Fibroblast of skin of scalp (primary cell): ENCODE measurements at regions not wholly inside any gene's neighbourhood (a gene's known extent, or its start where the extent isn't known, plus 50 kb on each side); places are given as distances from the start of the nearest gene placed in this dataset.

Experiments
- DNase-seq: peaks from one replicate; pipeline ENCODE4 v3.0.0-alpha.2; 2013

DNA sequence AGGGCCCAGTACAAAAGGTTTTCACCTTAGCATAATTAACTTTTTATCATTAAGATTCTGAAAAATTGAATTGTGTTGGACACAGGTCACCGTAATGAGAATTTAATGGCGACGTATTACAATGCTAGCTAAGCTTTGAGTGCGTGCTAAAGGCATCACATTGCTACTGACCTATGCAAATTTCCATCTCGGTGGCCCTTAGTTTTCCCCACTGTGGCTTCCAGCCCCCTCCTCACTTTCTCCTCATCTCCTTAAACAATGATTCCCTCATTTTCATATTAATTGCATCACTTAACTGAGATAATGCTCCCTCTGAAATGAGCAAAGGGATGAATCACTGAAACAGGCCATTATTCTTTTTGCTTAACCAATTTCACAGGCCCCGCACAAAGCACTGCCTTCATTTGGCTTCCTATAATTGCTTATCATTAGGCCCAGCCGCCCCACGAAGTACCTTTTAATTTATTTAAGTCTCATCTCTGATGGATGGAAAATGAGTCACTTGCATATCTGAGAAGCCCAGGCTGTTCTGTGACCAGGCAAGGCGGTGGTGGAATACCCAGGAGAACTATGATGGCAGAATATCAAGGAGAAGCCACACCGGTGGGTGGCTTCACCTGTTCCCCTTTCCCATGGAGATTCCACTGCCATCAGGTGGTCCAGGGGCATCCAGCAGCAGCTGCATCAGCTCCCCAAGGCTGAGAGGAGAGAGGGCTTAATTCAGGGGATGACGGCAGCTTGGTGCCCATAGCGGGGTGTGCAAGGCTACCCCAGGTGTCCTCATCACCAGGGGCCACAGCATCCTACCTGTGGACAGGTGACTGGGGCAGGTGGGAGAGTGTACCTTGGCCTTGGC lies 223.8 kb upstream of the BOD1L1 start:
- DNase-seq: no peak

DNA sequence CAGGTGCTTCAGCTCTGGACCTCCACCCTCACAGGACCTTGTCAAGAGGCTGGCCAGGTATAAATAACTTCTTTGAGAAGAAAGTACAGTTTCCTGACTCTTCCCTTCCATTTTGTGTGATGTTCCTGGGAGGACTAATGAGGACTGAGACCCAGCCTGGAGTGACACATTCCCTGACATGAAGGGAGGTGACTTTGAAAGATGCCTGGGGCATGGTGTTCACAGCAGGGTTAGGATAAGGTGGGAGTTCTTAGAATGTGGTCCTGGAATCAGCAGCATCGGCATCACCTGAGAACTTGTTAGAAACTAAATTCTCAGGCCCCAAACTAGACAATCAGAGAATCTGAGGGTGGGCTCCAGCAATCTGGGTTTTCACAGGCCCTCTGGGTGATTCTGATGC lies 224.9 kb upstream of the BOD1L1 start:
- DNase-seq: no peak

DNA sequence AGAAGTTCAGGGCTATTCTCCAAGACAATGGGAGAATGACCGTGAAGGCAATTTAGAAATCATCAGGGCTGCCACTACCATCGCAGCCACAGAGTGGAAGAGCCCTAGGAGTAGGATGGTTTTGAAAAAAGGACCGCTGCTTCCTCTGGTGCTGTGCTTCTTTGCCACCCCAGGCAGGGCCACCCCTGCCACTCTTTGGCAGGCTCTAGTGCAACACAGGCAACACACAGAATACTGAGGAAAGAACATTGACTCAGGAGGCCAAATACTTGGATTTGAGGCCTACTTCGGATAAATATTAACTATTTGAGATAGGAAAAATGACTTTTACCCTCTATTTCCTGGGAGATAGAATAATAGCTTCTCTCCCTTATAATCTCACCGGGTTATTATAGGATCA lies 228.9 kb upstream of the BOD1L1 start:
- no peak for DNase-seq

DNA sequence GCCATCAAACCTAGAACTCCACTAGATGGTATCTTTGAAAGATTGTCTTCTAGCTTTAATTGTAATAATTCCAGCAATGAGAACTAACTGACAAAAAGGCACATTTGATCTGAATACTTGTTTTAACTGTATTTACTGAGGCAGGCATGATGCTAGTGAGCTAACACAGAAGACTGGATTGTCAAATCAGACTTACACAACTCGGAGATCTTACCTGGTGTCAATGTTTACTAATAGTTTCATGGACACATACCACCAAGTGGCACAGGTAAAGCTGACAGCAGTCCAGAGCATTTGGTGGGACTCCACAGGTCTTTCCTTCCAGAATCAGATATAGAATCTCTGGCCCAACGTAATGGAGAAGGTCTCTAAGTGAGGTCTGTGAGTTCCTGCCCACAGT lies 229.9 kb upstream of the BOD1L1 start:
- DNase-seq: no peak

DNA sequence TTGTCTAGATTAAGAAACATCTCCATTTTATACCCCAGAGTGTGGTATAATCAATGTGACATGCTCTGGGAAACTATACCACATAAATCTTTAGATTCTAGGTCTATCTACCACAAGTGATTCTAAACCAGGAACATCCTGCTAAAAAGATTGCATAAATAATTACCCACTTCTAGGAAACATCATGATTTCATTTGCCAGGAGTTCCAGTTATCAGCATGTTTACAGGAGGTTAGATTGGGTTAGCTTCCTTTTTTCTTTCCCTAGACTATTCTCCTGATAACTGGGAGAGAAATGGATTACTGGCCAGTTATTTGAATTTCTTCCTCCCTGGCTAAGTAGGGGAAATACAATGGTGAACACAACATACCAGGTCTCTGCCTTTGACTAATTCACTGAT lies 230.3 kb upstream of the BOD1L1 start:
- no peak for DNase-seq

DNA sequence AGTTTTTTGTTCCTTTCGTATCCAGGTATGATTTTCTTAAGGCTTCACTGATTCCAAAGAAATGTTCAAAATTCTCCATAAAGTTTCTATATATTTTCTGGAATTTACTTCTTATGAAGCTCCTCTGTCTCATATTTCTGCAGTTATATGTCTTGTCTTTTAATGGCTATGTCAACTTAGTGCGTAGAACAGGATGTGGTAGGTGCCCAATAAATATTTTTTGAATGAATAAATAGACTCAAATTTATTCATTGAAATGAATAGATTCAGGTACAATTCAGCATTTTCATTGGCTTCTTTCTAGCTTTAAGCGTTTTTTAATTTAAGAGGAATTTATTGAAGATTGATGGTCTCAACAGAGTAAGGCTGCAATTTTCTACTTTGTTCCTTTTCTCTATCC lies 231.9 kb upstream of the BOD1L1 start:
- no peak for DNase-seq

DNA sequence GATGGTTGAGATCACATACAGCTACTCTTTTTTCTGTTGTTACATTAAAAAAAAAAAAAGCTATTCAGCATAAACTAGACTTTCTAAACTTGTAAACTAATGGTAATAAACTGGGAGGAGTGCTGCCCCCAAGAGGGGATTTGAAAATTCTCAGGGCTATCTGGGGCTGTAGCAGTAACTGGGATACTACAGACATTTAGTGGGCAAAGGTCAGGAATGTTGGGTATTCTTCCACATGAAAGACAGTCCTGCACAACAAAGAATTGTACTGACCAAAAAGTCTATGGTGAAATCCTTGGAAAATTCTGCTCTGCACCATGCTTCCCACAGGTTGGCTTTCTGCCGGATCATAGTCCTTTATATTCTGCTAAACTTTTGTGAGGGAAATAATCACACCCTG lies 232.6 kb upstream of the BOD1L1 start:
- no peak for DNase-seq

DNA sequence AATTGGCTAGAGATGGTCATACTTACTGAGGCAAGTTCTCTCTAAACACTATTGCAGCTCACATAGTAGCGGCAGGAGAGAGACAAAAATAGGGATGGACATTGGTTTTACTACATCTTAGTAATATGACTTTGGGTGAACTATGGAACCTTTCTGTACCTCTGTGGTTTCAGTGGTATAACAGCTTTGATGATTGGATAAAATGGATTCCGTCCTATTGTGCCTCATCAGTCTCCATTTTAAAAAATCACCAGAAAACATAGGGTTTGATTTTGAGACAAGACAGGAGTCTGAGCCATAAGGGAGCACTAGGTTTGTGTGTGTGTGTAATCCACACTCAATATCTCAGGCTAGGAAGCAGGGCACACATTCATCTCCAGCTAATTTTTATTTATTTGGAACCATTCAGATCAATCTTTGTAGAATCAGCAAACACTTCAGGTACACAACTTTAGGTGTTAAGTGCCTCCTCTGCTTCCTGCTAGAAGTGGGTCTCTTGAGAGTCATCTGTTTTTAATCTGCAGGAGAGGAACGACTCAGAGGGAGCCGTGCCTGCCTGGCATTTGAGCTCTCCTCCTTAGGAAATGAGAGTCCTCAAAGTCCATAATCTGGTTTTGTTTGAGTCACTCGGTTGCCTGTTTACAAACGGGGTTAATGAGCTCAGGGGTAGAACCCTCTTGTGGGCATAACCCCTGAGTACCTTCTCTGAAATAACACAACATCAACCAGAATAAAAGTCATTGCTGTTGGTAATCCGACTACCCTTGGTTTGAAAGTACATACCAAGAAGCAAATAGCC lies 238.5 kb upstream of the BOD1L1 start:
- peak; percentile 28 for DNase-seq

DNA sequence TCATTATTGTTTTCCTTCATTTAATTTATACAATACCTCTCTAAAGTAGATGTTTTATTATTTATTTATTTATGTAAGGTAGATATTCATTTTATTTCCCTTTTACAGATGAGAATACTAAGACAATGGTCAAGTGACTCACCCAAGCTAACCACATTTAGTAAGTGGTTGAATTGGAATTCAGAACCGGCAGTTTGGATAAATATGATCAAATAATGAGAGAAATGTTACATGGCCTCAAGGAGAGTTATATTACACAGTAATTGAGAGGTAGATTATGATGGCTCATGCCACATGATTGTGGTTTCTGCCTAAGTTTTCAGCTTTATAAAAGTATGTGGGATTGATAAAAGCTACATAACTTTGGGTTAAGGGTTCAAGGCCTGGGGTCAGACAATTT lies 239.4 kb upstream of the BOD1L1 start:
- peak; percentile 43 for DNase-seq

DNA sequence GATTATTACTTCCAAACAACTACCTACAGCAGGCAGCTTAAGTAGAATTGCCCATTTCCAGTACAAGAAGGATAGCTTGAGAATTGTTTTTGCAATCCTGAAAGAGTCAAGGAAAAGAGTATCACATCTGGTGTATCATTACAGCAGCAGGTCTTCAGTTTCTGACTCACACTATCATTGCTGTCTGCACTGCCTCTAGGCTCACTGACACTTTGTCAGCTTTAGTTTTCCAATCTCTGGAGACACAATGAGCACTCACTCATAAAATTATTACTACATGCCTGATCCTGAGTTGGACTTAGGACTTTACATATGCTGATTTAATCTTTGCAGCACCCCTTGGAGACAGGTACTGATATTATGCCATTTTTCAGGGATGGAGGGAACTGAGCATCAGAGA lies 244.6 kb upstream of the BOD1L1 start:
- no peak for DNase-seq

DNA sequence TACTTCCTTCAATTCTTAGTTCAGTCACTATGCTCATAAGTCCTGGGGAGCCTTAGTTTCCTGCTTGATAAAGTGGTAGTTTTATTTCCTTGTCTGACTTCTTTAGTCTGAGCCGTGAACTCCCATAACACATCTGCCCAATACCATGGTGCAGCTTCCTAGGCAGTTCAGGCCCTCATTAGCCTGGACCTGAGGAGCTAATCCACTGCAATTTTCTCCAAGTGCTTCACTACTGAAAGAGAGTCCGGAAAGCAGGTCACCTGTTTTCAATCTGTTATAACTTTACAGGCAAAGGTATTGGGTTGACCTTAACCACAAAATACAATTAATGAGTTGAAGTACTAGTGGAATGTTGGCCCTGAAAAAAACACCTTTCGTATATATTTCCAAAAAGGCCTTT lies 245.4 kb upstream of the BOD1L1 start:
- no peak for DNase-seq

DNA sequence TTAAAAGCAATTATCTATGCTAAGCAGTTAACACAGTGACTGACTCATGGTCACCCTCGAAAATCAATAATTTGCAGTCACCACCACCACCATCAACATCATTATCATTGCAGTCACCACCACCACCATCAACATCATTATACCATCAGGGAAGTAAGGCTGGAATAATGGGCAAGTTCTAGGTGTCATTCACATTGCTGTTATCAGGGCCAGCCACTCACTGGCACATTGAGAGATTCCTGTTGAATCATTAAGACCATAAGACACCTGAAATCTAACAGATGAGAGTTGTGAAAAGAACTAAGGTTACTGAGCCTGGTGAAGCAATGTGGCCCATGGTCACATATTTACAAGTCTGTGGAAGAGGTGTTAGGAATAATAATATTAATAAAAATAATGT lies 247.7 kb upstream of the BOD1L1 start:
- DNase-seq: no peak

DNA sequence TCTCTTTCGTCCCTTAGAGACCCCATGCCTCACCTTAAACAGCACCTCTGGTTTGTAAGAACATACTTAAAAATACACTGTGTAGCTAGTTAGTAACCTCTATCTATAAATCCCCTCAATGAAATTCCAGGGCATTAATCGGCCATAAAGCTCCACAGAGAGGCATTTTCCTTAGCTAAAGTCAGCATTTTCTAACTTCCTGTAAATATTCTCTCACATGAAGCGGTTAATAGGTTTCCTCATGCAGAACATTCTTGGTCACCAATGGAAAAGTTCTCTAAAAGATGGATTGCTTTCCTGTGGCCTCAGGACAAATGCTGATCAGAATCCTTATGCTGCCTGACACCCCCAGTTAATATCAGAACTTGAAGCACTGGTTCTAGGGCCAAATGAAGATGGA lies 248.6 kb upstream of the BOD1L1 start:
- DNase-seq: no peak

DNA sequence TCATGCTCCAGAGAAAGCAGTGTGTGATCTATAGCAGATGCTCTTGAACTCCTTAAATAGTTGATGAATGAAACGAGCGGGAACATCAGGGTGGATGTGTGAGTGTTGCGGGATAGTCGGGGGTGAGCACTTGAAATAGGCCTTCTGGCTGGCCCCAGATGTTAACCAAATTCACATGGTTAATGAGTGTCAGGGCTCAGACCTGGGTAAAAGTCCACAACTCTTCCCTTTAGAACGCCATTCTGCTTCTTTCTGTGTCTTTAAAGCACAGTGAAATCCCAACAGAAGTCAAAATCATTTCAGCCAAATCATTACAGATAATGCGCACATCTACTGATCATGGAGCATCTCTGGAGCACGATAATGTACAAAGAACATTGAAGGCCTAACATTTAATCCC lies 249.4 kb upstream of the BOD1L1 start:
- no peak for DNase-seq

DNA sequence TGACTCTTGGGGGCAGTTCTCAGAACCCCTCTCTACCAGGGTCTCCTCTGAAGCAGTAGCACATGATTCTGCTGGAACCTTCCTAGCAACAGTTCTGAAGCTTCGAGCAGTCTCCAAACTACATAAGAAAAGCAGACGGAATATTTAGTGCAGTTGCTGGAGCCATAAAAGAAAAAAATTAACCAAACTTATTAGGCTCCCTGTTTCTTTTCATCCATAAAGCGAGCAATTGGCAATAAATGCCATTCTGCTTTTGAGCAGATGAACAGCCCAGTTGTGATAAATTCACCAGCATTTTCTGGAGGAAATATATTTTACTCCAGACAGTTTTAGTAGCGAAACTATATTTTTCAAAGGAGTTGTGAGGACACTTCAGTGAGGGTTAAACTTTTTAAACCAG lies 250.1 kb upstream of the BOD1L1 start:
- no peak for DNase-seq

DNA sequence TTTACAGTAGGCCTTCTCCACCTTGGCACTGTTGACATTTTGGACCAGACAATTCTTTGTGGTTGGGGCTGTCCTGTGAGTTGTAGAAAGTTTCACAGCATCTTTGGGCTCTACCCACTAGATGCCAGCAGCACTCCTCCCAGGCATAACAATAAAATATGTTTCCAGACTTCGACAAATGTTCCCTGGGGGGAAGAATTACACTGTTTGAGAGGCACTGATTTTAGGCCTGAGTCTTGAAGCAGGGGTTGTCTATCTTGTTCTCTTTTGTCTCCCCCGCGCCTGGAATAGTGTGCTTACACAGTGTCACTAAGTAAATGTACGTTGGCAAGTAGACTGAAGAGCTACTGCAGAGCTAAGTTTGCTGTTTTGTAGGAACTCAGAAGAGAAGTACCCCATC lies 254.4 kb upstream of the BOD1L1 start:
- DNase-seq: peak; percentile 74

DNA sequence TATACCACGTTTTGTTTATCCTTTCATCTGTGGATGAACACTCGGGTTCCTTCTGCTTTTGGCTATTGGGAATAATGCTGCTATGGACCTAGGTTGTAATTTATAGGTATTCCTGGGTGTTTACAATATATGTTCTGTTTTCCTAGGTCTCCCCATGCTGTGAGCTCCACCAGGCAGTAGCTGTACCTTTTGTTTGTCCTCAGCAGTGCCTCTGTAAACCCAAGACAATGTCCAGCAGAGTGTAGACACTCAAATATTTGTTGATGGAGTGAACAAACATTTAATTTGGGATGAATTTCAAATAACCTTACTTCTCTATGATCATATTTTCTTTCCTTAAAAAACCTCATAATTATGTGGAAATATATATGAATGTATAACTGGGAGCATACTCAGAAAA lies 259.5 kb upstream of the BOD1L1 start:
- no peak for DNase-seq

DNA sequence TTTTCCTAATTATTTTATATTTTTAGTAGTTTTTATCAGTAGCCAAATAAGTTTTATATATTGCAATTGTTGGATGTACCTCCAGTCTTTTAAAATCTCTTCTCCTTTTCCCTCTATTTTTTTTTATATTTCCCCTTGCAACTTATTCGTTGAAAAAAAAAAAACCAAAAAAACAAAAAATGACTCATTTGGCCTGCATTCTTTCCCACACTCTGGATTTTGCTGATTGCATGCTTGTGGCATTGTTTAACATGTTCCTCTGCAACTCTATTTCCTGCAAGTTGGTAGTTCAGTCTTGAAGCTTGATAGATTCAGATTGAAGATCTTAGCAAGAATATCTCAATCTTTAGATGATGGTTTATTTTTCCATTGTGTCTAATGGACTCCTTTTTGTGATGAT lies 260.6 kb upstream of the BOD1L1 start:
- DNase-seq: peak; percentile 96

DNA sequence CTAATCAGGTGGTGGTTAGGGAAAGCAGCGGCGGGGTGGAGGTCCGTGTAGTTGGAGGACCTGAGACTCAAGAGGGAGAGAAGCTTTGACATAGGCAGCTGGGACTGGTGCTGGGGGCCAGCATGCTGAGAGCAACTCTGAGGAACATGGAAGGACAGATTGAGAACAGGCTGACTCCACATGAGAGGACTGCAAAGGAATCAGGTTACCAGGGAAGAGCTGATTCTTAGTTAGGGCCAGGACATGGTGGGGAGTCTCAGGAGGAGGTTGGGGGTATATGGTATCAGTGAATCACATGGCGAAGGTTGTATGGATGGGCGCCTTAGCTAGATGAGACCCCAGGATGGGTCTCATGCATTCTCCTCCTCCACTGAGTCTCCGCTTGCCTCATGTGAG lies 264.0 kb upstream of the BOD1L1 start:
- peak; percentile 66 for DNase-seq

DNA sequence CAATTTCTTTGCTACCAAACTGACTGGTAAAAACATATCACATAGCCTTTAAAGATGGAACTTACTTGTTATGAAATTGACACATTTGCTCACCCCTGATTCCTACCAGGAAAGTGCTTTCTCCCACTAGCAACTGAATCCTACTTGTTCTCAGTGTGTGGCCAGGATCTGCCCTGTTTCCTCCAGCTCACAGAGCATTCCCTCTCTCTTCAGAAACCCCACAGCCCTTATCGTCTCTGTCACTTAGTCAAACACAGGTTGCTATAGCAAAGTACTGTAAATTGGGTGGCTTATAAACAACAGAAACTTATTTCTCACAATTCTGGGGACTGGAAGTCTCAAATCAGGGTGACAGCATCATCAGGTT lies 265.2 kb upstream of the BOD1L1 start:
- DNase-seq: no peak

DNA sequence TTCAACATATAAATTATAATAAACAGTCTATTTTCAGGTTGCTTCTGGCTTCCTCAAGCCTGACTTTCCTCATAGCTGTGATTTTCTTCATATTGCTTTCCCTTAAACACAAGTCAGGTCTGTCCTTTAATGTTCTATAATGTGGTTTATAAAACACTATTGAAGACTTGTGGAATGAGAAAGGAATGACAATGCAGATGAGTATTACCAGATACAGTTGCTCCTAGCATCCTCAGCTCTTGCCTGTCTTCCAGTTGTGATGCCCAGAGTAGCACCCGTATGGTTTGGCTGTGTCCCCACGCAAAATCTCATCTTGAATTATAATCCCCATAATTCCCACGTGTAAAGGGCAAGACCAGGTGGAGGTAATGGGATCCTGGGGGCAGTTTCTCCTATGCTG lies 265.7 kb upstream of the BOD1L1 start:
- peak; percentile 49 for DNase-seq

DNA sequence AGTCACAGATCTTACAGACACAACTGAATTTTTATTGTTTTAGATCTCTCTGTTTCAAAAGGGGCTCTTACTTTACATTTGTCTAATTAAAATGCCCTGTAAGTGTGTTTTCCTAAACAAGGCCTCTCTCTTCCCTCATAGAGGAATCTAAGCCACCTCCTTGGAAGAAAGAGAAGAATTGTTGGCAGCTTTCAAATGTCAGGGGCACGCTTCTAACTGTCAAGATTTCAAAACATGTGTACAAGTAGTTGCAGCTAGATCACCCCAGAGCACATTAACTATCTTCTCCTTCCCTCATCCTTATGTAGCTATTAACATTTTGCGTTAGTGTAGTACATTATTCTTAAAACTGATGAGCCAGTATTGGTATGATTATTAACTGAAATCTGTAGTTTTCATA lies 266.5 kb upstream of the BOD1L1 start:
- no peak for DNase-seq

DNA sequence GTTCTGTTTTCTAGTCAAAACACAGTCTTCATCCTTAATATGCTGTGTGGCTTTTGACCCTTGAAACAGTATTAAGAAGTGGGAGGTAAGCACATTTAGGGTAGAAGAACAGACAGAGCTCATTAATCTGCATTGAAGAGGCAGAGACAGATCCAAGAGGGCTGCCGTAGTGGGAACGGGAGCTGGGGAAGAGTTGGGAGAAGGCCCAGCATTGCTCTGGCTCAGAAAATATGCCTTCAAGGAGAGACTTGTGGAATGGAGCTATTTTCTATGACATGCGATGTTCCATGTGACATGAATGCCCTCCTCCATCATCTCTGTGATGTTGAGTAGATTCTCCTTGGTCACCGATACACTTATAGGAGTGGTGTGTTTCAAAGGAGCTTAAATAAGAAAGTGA lies 273.3 kb upstream of the BOD1L1 start:
- no peak for DNase-seq

DNA sequence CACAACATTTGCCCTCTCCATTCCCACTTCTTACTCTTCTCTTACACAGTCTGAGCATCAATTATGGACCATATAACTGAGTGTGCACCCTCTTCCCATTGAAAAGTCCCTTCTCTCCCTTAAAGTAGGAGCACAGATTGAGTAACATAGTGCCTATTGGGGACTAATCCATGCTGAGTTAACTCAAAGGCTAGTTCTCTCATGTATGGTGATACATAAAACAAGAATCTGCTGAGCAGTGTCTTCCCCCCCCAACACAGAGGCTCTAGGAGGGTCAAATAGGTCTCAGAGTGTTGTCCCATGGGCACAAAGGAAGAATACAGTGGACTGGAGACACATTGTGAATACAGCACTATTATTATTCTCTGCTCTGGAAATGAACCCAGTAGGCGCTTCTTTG lies 274.6 kb upstream of the BOD1L1 start:
- DNase-seq: no peak
